K562 (cell line): ENCODE measurements at regions not wholly inside any gene's neighbourhood (a gene's known extent, or its start where the extent isn't known, plus 50 kb on each side); places are given as distances from the start of the nearest gene placed in this dataset.

ENCODE experiments used
- BDP1 ChIP-seq: IDR thresholded peaks from 3 replicates; pipeline ENCODE4 v1.6.1; 2011; ENCODE audit not compliant: insufficient read length, insufficient read depth
- EP400 ChIP-seq: fragments of 450-650 bp; IDR thresholded peaks from 2 replicates; pipeline ENCODE4 v1.6.1; 2017; ENCODE audit warnings: antibody characterized with exemption, mild to moderate bottlenecking, moderate library complexity
- HDGF ChIP-seq: fragments of 450-650 bp; IDR thresholded peaks from 2 replicates; pipeline ENCODE4 v1.6.1; 2016
- MCM3 ChIP-seq: fragments of 450-650 bp; IDR thresholded peaks from 2 replicates; pipeline ENCODE4 v1.6.1; 2016
- MXI1 ChIP-seq: IDR thresholded peaks from 2 replicates; pipeline ENCODE4 v1.6.1; 2011; ENCODE audit warnings: low read depth, mild to moderate bottlenecking, improper control_type of control experiment, low read length
- RFX5 ChIP-seq: IDR thresholded peaks from 2 replicates; pipeline ENCODE4 v1.6.1; 2011; ENCODE audit warnings: low read depth, mild to moderate bottlenecking, improper control_type of control experiment, low read length
- ZBTB8A ChIP-seq: fragments of 450-650 bp; IDR thresholded peaks from 2 replicates; pipeline ENCODE4 v1.6.1; 2018; ENCODE audit warnings: mild to moderate bottlenecking, moderate library complexity; ENCODE audit not compliant: partially characterized antibody
- ZNF324 ChIP-seq: fragments of 250-450 bp; sonication (Bioruptor Pico); IDR thresholded peaks from 2 replicates; pipeline ENCODE4 v1.4.0; 2020; ENCODE audit warnings: mild to moderate bottlenecking
- TF ChIP-seq, protein P1 (sequence below), 3 experiments: IDR thresholded peaks in 2 of 3; conservative IDR thresholded peaks in 1 of 3; 2 replicates each; pipeline ENCODE4 v1.5.1; 2011 to 2012; ENCODE audit warnings: low read length in 3 of 3, mild to moderate bottlenecking in 3 of 3, control low read depth in 2 of 3, improper control_type of control experiment in 1 of 3, inconsistent platforms in 1 of 3, low read depth in 1 of 3, mixed read lengths in 1 of 3, moderate library complexity in 1 of 3; ENCODE audit not compliant: insufficient read depth in 2 of 3

DNA sequence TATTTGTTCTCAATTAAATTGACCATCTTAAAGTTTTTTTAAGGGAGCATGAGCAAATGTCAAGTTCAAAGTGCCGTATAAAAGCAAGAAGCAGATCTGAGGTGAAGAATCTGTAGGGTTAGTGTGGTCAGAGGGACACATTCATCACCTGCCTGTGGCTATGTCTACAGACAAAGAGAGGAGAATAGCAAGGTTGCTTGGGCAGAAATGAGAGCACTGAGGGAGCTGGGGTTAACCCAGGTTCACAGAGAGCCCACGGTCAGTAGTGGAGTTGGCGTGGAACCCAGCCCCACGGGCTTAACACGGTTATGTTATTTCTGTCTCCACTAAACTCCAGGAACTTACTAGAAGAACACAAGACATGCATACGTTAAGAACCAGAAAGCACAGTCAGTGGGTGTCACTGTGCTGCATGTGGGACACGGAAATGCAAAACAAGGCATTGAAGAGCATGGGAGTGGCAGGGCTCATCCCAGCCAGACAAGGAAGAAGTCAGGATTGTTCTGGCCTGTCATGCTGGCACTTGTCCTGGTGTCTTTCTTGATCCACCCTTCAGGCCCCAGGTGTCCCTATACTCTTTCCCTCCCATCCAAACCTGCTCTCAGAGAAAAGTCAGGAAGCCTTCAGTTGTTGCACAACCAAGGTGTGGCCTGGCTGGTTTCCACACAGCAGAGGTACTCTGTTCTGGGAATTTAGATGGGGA is 95.5 kb upstream of the IVNS1ABP start:
- TF ChIP-seq ZNF324 (CRISPR knock-in tag): no peak
- TF ChIP-seq ZBTB8A: no peak
- no peak for TF ChIP-seq MXI1
- no peak for TF ChIP-seq RFX5
- TF ChIP-seq BDP1: no peak
- TF ChIP-seq, protein P1, sequence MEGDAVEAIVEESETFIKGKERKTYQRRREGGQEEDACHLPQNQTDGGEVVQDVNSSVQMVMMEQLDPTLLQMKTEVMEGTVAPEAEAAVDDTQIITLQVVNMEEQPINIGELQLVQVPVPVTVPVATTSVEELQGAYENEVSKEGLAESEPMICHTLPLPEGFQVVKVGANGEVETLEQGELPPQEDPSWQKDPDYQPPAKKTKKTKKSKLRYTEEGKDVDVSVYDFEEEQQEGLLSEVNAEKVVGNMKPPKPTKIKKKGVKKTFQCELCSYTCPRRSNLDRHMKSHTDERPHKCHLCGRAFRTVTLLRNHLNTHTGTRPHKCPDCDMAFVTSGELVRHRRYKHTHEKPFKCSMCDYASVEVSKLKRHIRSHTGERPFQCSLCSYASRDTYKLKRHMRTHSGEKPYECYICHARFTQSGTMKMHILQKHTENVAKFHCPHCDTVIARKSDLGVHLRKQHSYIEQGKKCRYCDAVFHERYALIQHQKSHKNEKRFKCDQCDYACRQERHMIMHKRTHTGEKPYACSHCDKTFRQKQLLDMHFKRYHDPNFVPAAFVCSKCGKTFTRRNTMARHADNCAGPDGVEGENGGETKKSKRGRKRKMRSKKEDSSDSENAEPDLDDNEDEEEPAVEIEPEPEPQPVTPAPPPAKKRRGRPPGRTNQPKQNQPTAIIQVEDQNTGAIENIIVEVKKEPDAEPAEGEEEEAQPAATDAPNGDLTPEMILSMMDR (IDR thresholded peaks at IDR 0.05 in 2 of 3, conservative IDR thresholded peaks at IDR 0.05 in 1 of 3; ENCODE audit: insufficient read depth in 2 of 3, low read depth in 1 of 3, low read length in 3 of 3): no peak
- TF ChIP-seq EP400: no peak
- TF ChIP-seq MCM3: no peak
- no peak for TF ChIP-seq HDGF
